ENCODE measurements at regions not wholly inside any gene's neighbourhood (a gene's known extent, or its start where the extent isn't known, plus 50 kb on each side); places are given as distances from the start of the nearest gene placed in this dataset.

GRCh38 chr7:68507668-68508067 lies 1090.6 kb upstream of the AUTS2 start:
- TF ChIP-seq CTCF (IDR thresholded peaks at IDR 0.05), result no peak
- no peak for TF ChIP-seq POLR2AphosphoS5 (IDR thresholded peaks at IDR 0.05)
